ENCODE measurements at regions not wholly inside any gene's neighbourhood (a gene's known extent, or its start where the extent isn't known, plus 50 kb on each side); places are given as distances from the start of the nearest gene placed in this dataset.

DNA sequence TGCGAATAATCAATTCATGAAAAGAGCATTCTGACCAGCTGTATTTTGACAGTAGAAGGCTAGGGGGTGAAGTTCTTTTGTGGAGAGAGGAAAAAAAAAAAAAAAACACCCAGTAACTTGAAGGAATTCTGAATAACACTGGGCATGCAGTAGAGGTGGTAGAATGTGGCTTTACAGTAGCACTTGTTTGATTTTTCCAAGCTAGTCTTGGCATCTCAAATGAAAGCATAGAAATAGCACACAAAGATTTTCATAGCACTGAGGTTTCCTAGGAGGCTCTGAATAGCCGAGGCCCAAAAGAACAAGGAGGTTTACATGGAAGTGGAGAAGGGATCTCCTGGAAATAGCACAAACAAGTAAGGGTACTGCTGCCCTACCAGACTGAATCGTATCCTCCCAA is 470.2 kb upstream of the CDH20 start:
- Mint-ChIP-seq H3K36me3 (ENCODE audit: insufficient read depth in 2 of 2) (no peaks in the 10 kb centered on the region), H3K9me3 (peaks cover 9 to 12% of the 10 kb centered on the region in 2 donors), H3K4me1 (ENCODE audit: low read depth) (no peaks in the 10 kb centered on the region), H3K27ac (no peak overlapping the region), H3K4me3 (no peak overlapping the region), H3K27me3 (ENCODE audit: low read depth) (no peaks in the 10 kb centered on the region)
- no peak for ATAC-seq (replicated peaks in 1 of 2)
- DNase-seq = no peak

DNA sequence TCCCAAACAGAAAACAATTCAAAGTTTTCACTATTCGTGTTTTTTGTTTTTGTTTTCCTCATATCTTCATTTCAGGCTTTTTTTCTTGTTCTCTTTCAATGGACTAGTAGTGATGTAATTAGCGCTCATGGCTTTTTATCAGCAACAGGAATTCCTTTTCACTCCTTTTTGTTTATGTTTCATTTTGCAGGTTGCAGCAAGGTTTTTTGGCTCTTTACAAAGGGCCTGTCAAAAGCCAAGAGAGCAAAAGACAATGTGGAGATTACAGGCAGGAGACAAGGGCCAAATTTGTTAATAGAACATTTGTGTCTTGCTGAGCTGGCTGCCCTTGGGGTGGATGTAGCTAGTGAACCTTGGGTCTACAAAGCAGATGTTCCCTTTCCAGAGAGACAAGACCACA is 467.4 kb upstream of the CDH20 start:
- H3K4me3 Mint-ChIP-seq = no peak overlapping the region
- H3K4me1 Mint-ChIP-seq (ENCODE audit: low read depth) = no peaks in the 10 kb centered on the region
- no peaks in the 10 kb centered on the region for H3K27me3 Mint-ChIP-seq (ENCODE audit: low read depth)
- H3K9me3 Mint-ChIP-seq = peaks cover 2 to 4% of the 10 kb centered on the region in 2 donors
- ATAC-seq (replicated peaks in 1 of 2) (no peak), DNase-seq (no peak)
- no peaks in the 10 kb centered on the region for H3K36me3 Mint-ChIP-seq (ENCODE audit: insufficient read depth in 2 of 2)
- no peak overlapping the region for H3K27ac Mint-ChIP-seq

DNA sequence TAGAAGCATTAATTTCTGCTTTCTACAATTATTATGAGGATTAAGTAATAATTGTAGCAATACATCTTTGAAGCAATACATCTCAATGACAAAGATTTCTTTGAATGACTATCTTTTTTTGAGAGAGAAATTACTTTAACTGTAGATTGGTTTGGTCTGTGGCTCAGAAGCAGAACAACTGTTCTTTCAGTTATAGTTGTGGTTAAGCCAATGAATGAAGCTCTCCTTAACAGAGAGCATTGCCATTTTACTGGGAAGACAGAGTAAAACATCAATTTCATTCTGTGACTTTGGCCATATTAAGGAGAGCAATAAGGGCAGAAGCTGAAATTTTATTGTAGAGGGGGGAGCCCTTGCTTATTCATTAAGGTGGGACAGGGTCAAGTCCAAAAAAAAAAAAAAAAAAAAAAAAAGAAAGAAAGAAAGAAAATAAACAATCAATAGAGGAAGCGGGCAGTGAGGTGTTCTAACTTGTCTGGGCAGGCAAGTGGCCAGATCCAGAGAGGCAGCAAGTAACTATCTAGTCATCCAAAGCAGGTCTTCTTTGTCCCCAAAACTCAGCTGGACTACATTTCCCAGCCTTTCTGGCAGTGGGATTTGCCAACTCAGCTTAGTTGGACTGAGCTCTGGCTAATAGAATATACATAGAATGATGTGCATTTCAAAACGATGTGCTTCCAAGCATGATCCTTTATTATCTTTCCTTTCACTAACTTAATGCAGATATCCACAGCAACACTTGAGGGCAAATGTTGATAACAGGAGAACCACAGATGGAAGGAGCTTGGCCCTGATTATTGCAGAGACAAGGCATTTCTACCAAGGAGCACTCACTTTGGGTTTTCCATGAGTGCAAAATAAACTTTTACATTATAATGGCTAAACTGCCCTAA is 462.7 kb upstream of the CDH20 start:
- H3K4me1 Mint-ChIP-seq (ENCODE audit: low read depth) = no peaks in the 10 kb centered on the region
- no peak overlapping the region for H3K27ac Mint-ChIP-seq
- no peak for ATAC-seq (replicated peaks in 1 of 2)
- H3K36me3 Mint-ChIP-seq (ENCODE audit: insufficient read depth in 2 of 2) = no peaks in the 10 kb centered on the region
- no peak overlapping the region for H3K4me3 Mint-ChIP-seq
- peaks cover 2 to 4% of the 10 kb centered on the region in 2 donors for H3K9me3 Mint-ChIP-seq
- no peak for DNase-seq
- H3K27me3 Mint-ChIP-seq (ENCODE audit: low read depth) = no peaks in the 10 kb centered on the region

DNA sequence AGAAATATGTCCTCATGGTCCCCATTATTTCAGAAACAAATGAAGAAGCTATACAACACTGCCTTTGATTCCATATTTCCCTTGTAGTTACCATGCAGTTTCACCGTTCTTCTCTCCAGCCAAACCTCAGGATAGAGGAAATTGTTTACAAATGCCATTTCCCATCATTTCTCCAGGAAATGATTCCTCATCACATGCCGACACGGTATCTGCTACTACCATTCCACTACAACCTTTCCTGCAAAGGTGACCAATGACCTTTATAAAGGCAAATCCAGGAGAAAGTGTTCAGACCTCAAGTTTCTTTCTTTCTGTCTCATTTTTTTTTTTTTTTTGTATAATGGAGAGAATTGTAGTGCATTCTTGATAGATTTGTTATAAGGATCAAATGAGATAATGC is 460.8 kb upstream of the CDH20 start:
- ATAC-seq (replicated peaks in 1 of 2) (no peak), DNase-seq (no peak)
- Mint-ChIP-seq H3K36me3 (ENCODE audit: insufficient read depth in 2 of 2) (no peaks in the 10 kb centered on the region), H3K27ac (no peak overlapping the region), H3K9me3 (peaks cover 7 to 9% of the 10 kb centered on the region in 2 donors), H3K27me3 (ENCODE audit: low read depth) (no peaks in the 10 kb centered on the region), H3K4me1 (ENCODE audit: low read depth) (no peaks in the 10 kb centered on the region), H3K4me3 (no peak overlapping the region)

DNA sequence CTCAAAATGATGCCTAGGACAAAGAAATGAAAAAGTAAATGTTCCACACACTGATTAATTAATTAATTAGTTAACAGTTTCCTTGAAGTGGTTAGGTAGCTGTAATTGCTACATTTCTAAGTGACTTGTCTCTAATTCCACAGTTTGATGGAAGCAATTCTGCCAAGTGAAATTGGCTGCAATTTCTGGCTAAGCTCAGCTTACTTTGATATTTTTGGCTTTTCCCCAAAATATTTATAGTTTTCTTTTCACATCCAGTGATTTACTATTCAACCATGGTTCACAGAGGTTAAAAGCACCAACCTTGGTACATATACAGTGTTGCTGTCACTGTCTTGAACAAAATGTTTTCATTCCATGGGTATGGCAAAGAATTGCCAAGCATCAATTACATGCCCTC is 459.5 kb upstream of the CDH20 start:
- ATAC-seq (replicated peaks in 1 of 2) (no peak), DNase-seq (no peak)
- no peaks in the 10 kb centered on the region for H3K36me3 Mint-ChIP-seq (ENCODE audit: insufficient read depth in 2 of 2)
- H3K27ac Mint-ChIP-seq = no peak overlapping the region
- no peaks in the 10 kb centered on the region for H3K4me1 Mint-ChIP-seq (ENCODE audit: low read depth)
- no peak overlapping the region for H3K4me3 Mint-ChIP-seq
- no peaks in the 10 kb centered on the region for H3K27me3 Mint-ChIP-seq (ENCODE audit: low read depth)
- H3K9me3 Mint-ChIP-seq = peaks cover 6 to 7% of the 10 kb centered on the region in 2 donors

DNA sequence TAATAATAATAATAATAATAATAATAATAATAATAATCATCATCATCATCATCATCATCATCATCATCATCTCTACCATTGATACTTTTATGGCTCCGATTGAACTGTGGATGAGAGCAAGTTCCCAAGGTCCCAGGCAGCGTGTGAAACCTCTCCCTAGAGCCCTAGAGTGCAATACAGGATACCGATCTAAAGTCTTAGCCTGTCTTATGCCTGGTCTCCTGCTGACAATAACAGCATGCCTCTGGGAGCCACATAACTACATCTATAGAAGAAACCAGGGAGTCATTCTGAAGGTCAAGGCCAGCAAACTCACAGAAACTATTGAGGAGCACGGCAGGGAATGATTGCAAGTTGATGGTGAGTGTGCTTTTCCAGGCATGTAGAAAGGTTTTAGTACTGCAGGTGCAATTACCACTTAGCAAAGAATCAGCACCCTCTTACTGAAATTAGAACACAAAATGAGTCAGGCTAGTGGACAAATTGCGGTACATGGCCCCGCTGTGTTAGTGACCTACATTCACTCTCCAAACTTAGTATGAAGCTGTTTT is 457.2 kb upstream of the CDH20 start:
- no peak overlapping the region for H3K27ac Mint-ChIP-seq
- no peak overlapping the region for H3K4me3 Mint-ChIP-seq
- no peaks in the 10 kb centered on the region for H3K36me3 Mint-ChIP-seq (ENCODE audit: insufficient read depth in 2 of 2)
- no peaks in the 10 kb centered on the region for H3K27me3 Mint-ChIP-seq (ENCODE audit: low read depth)
- ATAC-seq (replicated peaks in 1 of 2) (no peak), DNase-seq (no peak)
- H3K4me1 Mint-ChIP-seq (ENCODE audit: low read depth) = no peaks in the 10 kb centered on the region
- H3K9me3 Mint-ChIP-seq = peaks cover 6 to 9% of the 10 kb centered on the region in 2 donors

DNA sequence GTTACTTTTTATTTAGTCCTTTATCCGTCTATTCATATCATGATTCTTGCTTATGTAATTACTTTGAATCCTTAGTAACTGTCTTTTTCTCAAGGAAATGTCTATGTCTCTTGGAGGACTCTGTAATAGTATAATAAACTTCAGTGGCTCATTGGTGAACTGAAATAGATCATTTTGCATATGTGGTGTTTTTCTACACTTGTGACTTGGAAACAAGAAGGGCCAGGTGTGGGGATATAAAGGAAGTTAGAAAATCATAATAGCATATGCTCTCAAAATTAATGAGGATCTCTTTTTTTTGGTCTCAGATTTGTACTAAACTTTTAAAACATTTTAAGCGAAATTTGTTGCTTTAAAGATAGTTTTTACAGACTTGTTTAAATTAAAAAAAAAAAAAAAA is 453.0 kb upstream of the CDH20 start:
- H3K4me1 Mint-ChIP-seq (ENCODE audit: low read depth) = no peaks in the 10 kb centered on the region
- no peaks in the 10 kb centered on the region for H3K27me3 Mint-ChIP-seq (ENCODE audit: low read depth)
- ATAC-seq (replicated peaks in 1 of 2) (no peak), DNase-seq (no peak)
- H3K4me3 Mint-ChIP-seq = no peak overlapping the region
- H3K27ac Mint-ChIP-seq = no peak overlapping the region
- peaks cover 10 to 11% of the 10 kb centered on the region in 2 donors for H3K9me3 Mint-ChIP-seq
- no peaks in the 10 kb centered on the region for H3K36me3 Mint-ChIP-seq (ENCODE audit: insufficient read depth in 2 of 2)

DNA sequence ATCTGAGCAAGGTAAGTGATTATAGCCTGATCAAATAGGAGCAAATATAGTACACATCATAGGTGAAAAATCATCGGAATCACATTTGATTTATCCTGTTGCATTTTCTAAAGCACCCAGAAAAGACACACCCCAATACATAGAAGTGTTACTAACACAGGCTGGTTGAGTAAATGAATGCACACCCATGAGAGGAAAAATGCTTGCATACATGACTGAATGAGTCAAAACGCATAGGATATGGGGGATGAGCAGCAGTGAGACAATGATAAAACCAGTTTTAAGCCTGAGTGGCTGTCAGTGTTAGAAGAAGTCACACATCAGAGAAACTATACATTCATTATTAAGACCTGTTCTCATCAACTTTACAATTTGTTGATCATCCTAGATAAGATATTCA is 449.6 kb upstream of the CDH20 start:
- no peak for ATAC-seq (replicated peaks in 1 of 2)
- H3K36me3 Mint-ChIP-seq (ENCODE audit: insufficient read depth in 2 of 2) = no peaks in the 10 kb centered on the region
- no peaks in the 10 kb centered on the region for H3K27me3 Mint-ChIP-seq (ENCODE audit: low read depth)
- no peak for DNase-seq
- no peak overlapping the region for H3K27ac Mint-ChIP-seq
- peaks cover 4% of the 10 kb centered on the region in 2 donors for H3K9me3 Mint-ChIP-seq
- H3K4me3 Mint-ChIP-seq = no peak overlapping the region
- no peaks in the 10 kb centered on the region for H3K4me1 Mint-ChIP-seq (ENCODE audit: low read depth)

DNA sequence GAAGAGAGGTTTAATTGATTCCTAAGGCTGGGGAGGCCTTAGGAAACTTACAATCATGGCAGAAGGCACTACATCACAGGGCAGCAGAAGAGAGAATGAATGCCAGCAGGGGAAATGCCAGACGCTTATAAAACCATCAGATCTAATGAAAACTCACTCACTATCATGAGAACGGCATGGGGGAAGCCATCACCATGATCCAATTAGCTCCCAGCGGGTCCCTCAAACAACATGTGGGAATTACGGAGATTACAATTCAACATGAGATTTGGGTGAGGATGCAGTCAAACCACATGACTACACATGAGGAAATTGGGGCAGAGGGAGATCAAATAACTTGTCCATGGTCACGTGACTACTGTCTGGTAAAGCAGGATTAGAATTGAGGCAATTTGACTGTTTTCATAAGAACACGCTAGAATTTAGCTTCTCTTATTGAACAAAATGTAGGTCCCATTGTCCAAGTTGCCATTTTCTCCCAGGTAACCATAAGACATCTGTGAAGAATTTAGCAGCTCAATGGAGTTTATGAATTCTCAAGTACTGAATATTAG is 445.1 kb upstream of the CDH20 start:
- H3K27me3 Mint-ChIP-seq (ENCODE audit: low read depth) = no peaks in the 10 kb centered on the region
- H3K36me3 Mint-ChIP-seq (ENCODE audit: insufficient read depth in 2 of 2) = no peaks in the 10 kb centered on the region
- H3K27ac Mint-ChIP-seq = no peak overlapping the region
- no peak overlapping the region for H3K4me3 Mint-ChIP-seq
- DNase-seq (no peak), ATAC-seq (replicated peaks in 1 of 2) (no peak)
- H3K9me3 Mint-ChIP-seq = peaks cover 2 to 4% of the 10 kb centered on the region in 2 donors
- H3K4me1 Mint-ChIP-seq (ENCODE audit: low read depth) = no peaks in the 10 kb centered on the region

DNA sequence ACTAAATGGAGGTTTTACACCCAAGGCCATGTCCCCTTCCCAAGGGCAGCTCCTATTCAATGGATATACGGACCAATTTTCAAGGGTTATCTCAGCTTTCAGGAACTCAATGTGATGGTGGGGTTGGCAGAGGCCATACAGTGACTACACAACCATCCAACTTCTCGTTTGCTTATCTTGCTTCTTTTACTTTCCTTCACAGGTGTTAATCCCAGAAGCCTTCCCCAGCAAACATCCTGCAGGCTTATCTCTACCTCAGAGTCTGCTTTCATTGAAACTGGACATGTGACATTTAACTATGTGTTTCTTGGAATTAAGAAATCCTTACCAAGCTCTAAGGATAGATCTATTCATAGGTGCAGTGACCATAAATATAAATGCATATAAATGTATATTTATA is 443.8 kb upstream of the CDH20 start:
- H3K27me3 Mint-ChIP-seq (ENCODE audit: low read depth) = no peaks in the 10 kb centered on the region
- DNase-seq (no peak), ATAC-seq (replicated peaks in 1 of 2) (no peak)
- H3K36me3 Mint-ChIP-seq (ENCODE audit: insufficient read depth in 2 of 2) = no peaks in the 10 kb centered on the region
- no peak overlapping the region for H3K27ac Mint-ChIP-seq
- no peak overlapping the region for H3K4me3 Mint-ChIP-seq
- no peaks in the 10 kb centered on the region for H3K9me3 Mint-ChIP-seq
- no peaks in the 10 kb centered on the region for H3K4me1 Mint-ChIP-seq (ENCODE audit: low read depth)

DNA sequence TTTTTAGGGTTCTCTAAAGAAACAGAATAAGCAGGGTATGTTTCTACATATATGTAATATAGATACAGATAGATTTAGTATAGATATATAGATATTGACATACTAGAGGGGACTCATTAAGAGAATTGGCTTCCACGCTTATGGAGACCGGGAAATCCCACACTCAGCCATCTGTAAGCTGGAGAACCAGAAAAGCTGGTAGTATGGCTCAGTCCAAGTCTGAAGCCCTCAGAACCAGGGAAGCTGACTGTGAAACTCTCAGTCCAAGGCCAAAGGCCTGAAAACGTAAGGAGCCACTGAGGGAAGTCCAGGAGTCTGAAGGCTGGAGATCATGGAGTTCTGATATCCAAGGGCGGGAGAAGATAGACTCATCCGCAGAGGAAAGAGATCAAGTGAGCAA is 441.3 kb upstream of the CDH20 start:
- H3K27me3 Mint-ChIP-seq (ENCODE audit: low read depth) = no peaks in the 10 kb centered on the region
- no peaks in the 10 kb centered on the region for H3K36me3 Mint-ChIP-seq (ENCODE audit: insufficient read depth in 2 of 2)
- DNase-seq (no peak), ATAC-seq (replicated peaks in 1 of 2) (no peak)
- H3K27ac Mint-ChIP-seq = no peak overlapping the region
- peaks cover 0 to 2% of the 10 kb centered on the region in 2 donors for H3K9me3 Mint-ChIP-seq
- no peaks in the 10 kb centered on the region for H3K4me1 Mint-ChIP-seq (ENCODE audit: low read depth)
- no peak overlapping the region for H3K4me3 Mint-ChIP-seq

DNA sequence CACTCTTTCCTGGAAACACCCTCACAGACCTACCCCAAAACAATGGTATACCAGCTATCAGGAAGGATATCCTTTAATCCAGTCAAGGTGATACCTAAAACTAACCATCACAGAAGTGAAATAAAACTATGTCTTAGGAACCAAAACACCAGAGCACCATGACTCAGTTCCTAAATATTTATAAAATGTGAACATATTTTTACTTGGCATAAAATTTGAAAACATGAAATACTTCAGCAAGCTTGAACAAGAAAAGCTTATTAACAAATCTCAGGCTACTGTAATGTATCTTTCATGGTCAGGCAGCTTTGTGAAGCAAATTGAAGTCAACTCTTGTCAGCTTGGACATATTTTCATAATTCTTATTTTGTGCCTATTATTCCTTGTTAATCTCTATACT is 440.8 kb upstream of the CDH20 start:
- H3K4me3 Mint-ChIP-seq = no peak overlapping the region
- no peak overlapping the region for H3K27ac Mint-ChIP-seq
- H3K36me3 Mint-ChIP-seq (ENCODE audit: insufficient read depth in 2 of 2) = no peaks in the 10 kb centered on the region
- no peak for DNase-seq
- peaks cover 0 to 2% of the 10 kb centered on the region in 2 donors for H3K9me3 Mint-ChIP-seq
- H3K4me1 Mint-ChIP-seq (ENCODE audit: low read depth) = no peaks in the 10 kb centered on the region
- H3K27me3 Mint-ChIP-seq (ENCODE audit: low read depth) = no peaks in the 10 kb centered on the region
- ATAC-seq (replicated peaks in 1 of 2) = no peak

DNA sequence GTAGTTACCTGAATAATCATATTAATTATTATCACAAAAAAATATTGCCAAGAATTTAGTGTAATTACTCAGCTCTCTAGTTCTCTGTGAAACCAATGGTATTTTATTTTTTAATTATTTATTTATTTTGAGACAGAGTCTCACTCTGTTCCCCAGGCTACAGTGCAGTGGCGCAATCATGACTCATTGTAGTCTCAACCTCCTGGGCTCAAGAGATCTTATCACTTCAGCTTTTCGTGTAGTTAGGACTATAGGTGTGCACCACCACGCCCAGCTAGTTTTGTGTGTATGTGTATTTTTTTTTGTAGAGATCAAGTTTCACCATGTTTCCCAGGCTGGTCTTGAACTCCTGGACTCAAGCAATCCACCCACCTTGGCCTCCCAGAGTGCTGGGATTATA is 440.4 kb upstream of the CDH20 start:
- ATAC-seq (replicated peaks in 1 of 2) = no peak
- H3K36me3 Mint-ChIP-seq (ENCODE audit: insufficient read depth in 2 of 2) = no peaks in the 10 kb centered on the region
- H3K4me3 Mint-ChIP-seq = no peak overlapping the region
- no peaks in the 10 kb centered on the region for H3K27me3 Mint-ChIP-seq (ENCODE audit: low read depth)
- peaks cover 0 to 2% of the 10 kb centered on the region in 2 donors for H3K9me3 Mint-ChIP-seq
- H3K4me1 Mint-ChIP-seq (ENCODE audit: low read depth) = no peaks in the 10 kb centered on the region
- DNase-seq = no peak
- H3K27ac Mint-ChIP-seq = no peak overlapping the region

Data from activated T-cell treated with anti-CD3 and anti-CD28 coated beads, Interleukin-2, amount 50 U/mL, for 72 hours (primary cell).